NCI-H1417 (cell line): ENCODE measurements at regions not wholly inside any gene's neighbourhood (a gene's known extent, or its start where the extent isn't known, plus 50 kb on each side); places are given as distances from the start of the nearest gene placed in this dataset.
A peak's percentile ranks its signal among the peaks of the same experiment; 100 is the strongest.

ENCODE experiments used
- DNase-seq, 3 experiments: peaks; one replicate each; lab custom pipeline; 2025; lab: John Stamatoyannopoulos, UW

DNA sequence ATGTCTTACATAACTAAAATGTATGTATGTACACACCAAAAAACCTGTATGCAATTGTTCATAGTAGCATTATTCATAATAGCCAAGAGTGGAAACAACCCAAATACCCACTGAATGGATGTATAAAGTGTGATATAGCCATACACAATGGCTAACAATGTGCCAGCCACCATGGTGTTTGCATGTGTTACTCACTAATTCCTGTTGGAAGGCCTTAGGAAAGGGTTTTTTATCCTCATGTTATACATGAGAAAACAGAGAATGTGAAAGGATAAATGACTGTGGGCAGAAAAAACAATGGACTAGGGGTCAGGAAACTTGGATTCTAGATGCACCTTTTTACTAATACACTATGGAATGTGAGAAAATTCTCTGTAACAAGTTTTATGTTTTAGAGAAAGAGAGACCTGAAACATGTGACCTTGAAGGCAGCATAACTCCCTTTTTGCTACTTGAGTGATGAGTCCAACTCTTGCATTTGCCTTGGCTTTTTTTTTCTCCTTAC lies 55.7 kb downstream of the TIGD2 start:
- no peak for DNase-seq

DNA sequence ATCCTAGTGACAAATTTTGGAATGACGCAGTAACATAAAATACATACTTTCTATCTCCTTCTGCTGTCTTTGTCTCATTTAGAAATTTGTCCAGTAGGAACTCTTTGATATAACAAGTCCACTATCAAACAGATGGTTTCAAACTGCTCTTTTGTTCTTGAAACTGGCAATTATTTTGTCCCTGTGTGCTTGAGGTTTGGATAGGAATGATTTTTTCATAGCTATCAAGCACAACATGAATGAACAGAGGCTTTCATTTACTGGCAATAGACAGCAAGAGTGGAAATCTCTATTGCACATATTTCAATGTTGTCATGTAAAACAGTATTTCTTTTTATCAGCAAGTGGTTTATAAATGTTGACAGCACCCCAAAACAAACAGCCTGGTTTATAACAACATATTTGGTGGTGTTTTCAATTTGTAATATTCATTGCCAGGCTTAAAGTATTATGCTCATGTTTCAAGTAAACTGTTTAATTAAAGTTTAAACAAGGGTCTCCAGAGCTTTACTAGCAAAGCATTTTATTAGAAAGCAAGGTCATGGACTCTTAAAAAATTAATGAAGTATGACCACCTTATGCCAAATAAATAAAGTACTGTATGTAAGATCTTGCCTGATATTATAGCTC lies 60.0 kb downstream of the TIGD2 start:
- DNase-seq = peak in 1 of 3 experiments; percentile 69

DNA sequence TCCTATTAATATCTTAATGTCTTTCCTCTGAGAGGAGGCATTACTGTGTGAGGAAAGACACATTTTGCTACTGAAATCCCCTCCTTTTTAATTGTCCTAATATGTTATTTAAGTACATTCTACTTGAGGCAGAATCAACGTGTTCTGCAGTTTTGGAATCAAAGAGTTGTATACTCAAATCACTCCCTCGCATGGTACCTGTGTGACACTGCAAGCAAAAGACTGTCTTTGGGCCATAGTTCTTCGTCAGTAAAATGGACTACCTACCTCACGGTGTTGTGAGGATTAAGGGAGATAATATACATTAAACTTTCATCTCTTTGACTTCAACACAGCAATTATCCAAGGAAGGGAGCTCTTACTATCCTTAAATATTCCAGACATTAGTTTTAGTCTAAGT lies 61.5 kb downstream of the TIGD2 start:
- DNase-seq = peak in 2 of 3 experiments; percentile 40 to 70

DNA sequence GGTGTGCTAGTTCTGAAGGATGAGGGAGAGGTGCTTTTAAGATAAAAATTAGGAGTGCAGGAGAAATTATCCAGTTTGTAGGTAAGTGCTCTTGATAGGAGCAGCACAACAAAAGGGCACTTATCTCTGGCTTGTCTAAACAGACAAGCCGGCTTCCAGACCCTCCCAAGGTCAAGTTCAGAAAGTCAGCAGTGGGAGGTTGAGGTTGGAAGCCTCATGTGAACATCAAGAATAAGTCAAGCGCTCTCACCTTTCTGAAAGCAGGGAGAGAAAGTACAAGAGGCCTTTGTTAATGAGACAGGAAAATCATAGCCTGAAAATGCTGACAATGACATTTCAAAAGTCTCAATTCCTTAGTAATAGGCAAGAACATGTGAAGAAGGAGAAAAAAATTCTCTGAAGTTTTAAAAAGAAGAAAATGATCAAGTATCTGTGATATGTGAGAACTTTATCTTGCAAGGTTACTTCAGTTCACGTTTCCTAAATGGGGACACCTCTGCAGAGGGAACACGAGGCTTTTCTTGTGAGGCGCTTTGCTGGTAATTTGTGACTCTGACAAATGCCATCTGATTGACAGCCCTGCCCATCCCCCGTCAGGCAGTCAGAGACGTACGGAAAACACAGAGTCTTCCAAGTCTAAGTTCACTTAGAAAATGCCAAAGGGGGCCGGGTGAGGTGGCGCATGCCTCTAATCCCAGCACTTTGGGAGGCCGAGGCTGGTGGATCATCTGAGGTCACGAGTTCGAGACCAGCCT lies 62.2 kb downstream of the TIGD2 start:
- DNase-seq = peak; percentile 8 to 94 (median 66)

DNA sequence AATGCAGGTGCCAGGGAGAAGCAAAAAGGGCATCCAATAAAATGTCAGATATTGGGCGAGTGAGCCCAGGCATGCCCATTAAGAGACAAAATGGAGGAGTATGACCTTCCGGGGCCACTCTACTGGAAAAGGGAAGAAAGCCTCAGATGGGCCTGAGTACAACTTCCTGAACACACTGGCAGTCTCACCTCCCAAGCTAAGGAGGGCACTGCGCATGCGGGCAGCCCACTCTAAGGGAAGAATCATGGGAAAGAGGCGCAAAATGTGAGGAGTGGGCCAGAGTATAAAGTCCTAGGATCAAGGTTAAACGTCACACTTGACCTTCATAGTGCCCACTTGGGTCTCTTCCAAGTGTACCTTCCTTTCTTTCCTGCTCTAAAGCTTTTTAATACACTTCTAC lies 63.5 kb downstream of the TIGD2 start:
- no peak for DNase-seq

DNA sequence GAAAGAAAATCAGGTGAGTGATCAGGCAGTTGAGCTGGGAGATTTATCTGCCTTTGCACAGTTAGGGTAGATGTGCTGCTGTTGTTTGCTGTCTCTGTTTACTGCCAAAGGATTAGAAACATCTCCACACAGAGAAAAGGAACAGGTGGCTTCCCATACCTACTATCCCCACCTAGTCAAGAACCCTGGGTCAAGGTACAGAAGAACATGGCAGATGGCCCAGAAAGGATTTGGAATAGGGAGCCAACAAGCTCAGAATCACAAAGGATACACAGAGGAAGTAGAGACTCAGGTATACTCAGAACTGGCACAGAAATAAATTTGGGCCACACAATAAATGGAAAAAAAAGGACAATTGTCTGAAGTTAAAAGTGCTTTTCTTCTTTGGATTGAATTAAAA lies 64.3 kb downstream of the TIGD2 start:
- no peak for DNase-seq

DNA sequence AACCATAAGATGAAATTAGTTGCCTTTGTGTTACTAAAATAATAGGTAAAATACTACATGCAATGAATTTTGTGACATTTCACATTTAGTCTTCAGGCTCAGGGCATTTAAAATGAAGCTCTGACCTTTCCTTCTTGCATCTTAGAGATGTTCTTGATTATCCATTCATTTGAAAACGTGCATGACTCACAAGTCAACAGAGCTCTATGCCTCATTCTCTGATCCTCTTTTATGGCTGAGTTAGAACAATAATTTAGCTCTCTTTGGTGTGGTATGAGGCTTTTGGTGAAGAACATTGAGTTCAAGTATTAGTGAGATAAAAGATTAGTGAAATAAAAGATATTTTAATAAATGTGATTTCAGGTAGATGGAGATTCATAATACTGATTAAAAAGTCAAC lies 66.5 kb downstream of the TIGD2 start:
- no peak for DNase-seq

DNA sequence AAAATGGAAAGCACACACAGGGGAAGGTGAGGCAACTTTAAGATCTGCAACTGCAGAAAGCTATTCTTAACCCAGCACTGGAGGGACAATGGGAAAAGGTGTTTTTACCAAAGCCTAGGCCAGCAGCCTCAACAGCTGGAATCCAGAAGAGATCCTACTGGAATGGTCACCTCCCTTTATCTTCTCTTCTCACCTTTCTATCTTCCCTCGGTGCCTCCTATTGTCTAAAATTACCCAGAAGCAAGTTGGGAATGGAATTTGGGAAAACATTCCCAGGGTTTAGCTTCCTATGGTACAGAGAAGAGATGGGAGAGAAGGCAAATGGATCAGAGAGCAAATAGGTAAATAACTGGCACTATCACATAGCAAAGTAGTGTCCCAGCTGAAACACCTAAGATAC lies 73.1 kb downstream of the TIGD2 start:
- no peak for DNase-seq
